GM12878 (cell line): ENCODE measurements at regions not wholly inside any gene's neighbourhood (a gene's known extent, or its start where the extent isn't known, plus 50 kb on each side); places are given as distances from the start of the nearest gene placed in this dataset.

Source experiments
- CEBPZ ChIP-seq: fragments of 150-350 bp; IDR thresholded peaks from 2 replicates; pipeline ENCODE4 v1.6.1; 2016; ENCODE audit warnings: low read depth, low read length
- CUX1 ChIP-seq: IDR thresholded peaks from 2 replicates; pipeline ENCODE4 v1.6.1; 2012; ENCODE audit warnings: improper control_type of control experiment, low read depth, low read length; ENCODE audit not compliant: insufficient replicate concordance
- POU2F2 ChIP-seq: IDR thresholded peaks from 3 replicates; pipeline ENCODE4 v1.6.1; 2011; ENCODE audit warnings: low read depth, mild to moderate bottlenecking, low read length, borderline replicate concordance
- RAD21 ChIP-seq: IDR thresholded peaks from 2 replicates; pipeline ENCODE4 v1.6.1; 2011; ENCODE audit warnings: mild to moderate bottlenecking, low read depth, low read length, moderate library complexity; ENCODE audit not compliant: insufficient read depth
- RELB ChIP-seq: fragments of 450-650 bp; IDR thresholded peaks from 2 replicates; pipeline ENCODE4 v1.6.1; 2017; ENCODE audit warnings: low read depth, mild to moderate bottlenecking, moderate library complexity
- SPI1 ChIP-seq: IDR thresholded peaks from 2 replicates; pipeline ENCODE4 v1.6.1; 2011; ENCODE audit warnings: low read depth, mild to moderate bottlenecking, low read length, moderate library complexity, borderline replicate concordance; ENCODE audit not compliant: insufficient read depth
- TAF1 ChIP-seq: IDR thresholded peaks from 2 replicates; pipeline ENCODE4 v1.6.1; 2011; ENCODE audit warnings: mild to moderate bottlenecking, low read depth, low read length, borderline replicate concordance
- ZNF384 ChIP-seq: IDR thresholded peaks from 2 replicates; pipeline ENCODE4 v1.6.1; 2012; ENCODE audit warnings: low read depth, mild to moderate bottlenecking, low read length, improper control_type of control experiment, borderline replicate concordance
- ZZZ3 ChIP-seq: IDR thresholded peaks from 2 replicates; pipeline ENCODE4 v1.6.1; 2011; ENCODE audit warnings: low read depth; ENCODE audit not compliant: control insufficient read depth, insufficient read length
- TF ChIP-seq, protein P1 (sequence below): IDR thresholded peaks from 2 replicates; pipeline ENCODE4 v1.6.1; 2011; ENCODE audit warnings: borderline replicate concordance, low read depth, mild to moderate bottlenecking, moderate library complexity, low read length; ENCODE audit not compliant: insufficient read depth, poor library complexity, severe bottlenecking
- TF ChIP-seq, protein P2 (sequence below): fragments of 450-650 bp; IDR thresholded peaks from 2 replicates; pipeline ENCODE4 v1.6.1; 2017; ENCODE audit warnings: mild to moderate bottlenecking, moderate library complexity

GRCh38 chr5:111830333-111830732 lies 73.3 kb upstream of the NREP start (continued):
- TF ChIP-seq CEBPZ (no peak), CUX1 (no peak), POU2F2 (no peak), RELB (no peak), ZZZ3 (no peak), SPI1 (no peak), TAF1 (no peak), ZNF384 (no peak), RAD21 (no peak)
- TF ChIP-seq, protein P1, sequence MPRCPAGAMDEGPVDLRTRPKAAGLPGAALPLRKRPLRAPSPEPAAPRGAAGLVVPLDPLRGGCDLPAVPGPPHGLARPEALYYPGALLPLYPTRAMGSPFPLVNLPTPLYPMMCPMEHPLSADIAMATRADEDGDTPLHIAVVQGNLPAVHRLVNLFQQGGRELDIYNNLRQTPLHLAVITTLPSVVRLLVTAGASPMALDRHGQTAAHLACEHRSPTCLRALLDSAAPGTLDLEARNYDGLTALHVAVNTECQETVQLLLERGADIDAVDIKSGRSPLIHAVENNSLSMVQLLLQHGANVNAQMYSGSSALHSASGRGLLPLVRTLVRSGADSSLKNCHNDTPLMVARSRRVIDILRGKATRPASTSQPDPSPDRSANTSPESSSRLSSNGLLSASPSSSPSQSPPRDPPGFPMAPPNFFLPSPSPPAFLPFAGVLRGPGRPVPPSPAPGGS = no peak
- TF ChIP-seq, protein P2, sequence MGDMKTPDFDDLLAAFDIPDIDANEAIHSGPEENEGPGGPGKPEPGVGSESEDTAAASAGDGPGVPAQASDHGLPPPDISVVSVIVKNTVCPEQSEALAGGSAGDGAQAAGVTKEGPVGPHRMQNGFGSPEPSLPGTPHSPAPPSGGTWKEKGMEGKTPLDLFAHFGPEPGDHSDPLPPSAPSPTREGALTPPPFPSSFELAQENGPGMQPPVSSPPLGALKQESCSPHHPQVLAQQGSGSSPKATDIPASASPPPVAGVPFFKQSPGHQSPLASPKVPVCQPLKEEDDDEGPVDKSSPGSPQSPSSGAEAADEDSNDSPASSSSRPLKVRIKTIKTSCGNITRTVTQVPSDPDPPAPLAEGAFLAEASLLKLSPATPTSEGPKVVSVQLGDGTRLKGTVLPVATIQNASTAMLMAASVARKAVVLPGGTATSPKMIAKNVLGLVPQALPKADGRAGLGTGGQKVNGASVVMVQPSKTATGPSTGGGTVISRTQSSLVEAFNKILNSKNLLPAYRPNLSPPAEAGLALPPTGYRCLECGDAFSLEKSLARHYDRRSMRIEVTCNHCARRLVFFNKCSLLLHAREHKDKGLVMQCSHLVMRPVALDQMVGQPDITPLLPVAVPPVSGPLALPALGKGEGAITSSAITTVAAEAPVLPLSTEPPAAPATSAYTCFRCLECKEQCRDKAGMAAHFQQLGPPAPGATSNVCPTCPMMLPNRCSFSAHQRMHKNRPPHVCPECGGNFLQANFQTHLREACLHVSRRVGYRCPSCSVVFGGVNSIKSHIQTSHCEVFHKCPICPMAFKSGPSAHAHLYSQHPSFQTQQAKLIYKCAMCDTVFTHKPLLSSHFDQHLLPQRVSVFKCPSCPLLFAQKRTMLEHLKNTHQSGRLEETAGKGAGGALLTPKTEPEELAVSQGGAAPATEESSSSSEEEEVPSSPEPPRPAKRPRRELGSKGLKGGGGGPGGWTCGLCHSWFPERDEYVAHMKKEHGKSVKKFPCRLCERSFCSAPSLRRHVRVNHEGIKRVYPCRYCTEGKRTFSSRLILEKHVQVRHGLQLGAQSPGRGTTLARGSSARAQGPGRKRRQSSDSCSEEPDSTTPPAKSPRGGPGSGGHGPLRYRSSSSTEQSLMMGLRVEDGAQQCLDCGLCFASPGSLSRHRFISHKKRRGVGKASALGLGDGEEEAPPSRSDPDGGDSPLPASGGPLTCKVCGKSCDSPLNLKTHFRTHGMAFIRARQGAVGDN = no peak
